GM23338 (cell line): ENCODE measurements at regions not wholly inside any gene's neighbourhood (a gene's known extent, or its start where the extent isn't known, plus 50 kb on each side); places are given as distances from the start of the nearest gene placed in this dataset.

Experiments
- ATAC-seq: fragments of 200-7000 bp; cut with Tn5 transposase; 3 replicates; pipeline ENCODE4 v1.9.1; 2020
- DNase-seq: peaks from one replicate; pipeline ENCODE4 v3.0.0-alpha.2; 2015; ENCODE audit warnings: low spot score
- H2AFZ ChIP-seq: fragments of 200-600 bp; sonication (generic); 2 replicates; pipeline ENCODE4 v1.8.0; 2016; ENCODE audit warnings: antibody characterized with exemption, mild to moderate bottlenecking, moderate library complexity
- H3F3A ChIP-seq: fragments of 200-600 bp; sonication (generic); replicated peaks from 2 replicates; pipeline ENCODE4 v1.8.0; 2017; ENCODE audit warnings: antibody characterized with exemption, mixed run types, low read depth
- H3K27ac ChIP-seq: fragments of 200-600 bp; sonication (generic); 2 replicates; pipeline ENCODE4 v1.6.1; 2016; ENCODE audit warnings: low read depth
- H3K27me3 ChIP-seq: fragments of 200-600 bp; sonication (generic); 2 replicates; pipeline ENCODE4 v1.8.0; 2016; ENCODE audit warnings: mild to moderate bottlenecking, mixed run types, moderate library complexity; ENCODE audit not compliant: insufficient read depth
- H3K36me3 ChIP-seq: fragments of 200-600 bp; sonication (generic); 2 replicates; pipeline ENCODE4 v1.8.0; 2016; ENCODE audit warnings: mild to moderate bottlenecking; ENCODE audit not compliant: insufficient read depth
- H3K4me1 ChIP-seq: fragments of 200-600 bp; sonication (generic); 2 replicates; pipeline ENCODE4 v1.8.0; 2016; ENCODE audit warnings: mild to moderate bottlenecking, moderate library complexity; ENCODE audit not compliant: insufficient read depth
- H3K4me2 ChIP-seq: fragments of 200-600 bp; sonication (generic); 2 replicates; pipeline ENCODE4 v1.7.1; 2017; ENCODE audit warnings: mixed run types
- H3K4me3 ChIP-seq: fragments of 200-600 bp; sonication (generic); 2 replicates; pipeline ENCODE4 v1.6.1; 2016; ENCODE audit warnings: mixed run types
- H3K79me2 ChIP-seq: fragments of 200-600 bp; sonication (generic); replicated peaks from 2 replicates; pipeline ENCODE4 v1.8.0; 2017; ENCODE audit warnings: mild to moderate bottlenecking; ENCODE audit not compliant: insufficient read depth
- H3K9me2 ChIP-seq: fragments of 200-600 bp; sonication (generic); 2 replicates; pipeline ENCODE4 v1.8.0; 2017; ENCODE audit not compliant: insufficient read depth
- H4K20me1 ChIP-seq: fragments of 200-600 bp; sonication (generic); replicated peaks from 2 replicates; pipeline ENCODE4 v1.8.0; 2017; ENCODE audit warnings: mild to moderate bottlenecking; ENCODE audit not compliant: insufficient read depth
- H3K27ac Mint-ChIP-seq: 2 replicates; pipeline ENCODE4 v1.8.0; 2020; ENCODE audit warnings: inconsistent platforms, mild to moderate bottlenecking, moderate library complexity, mixed read lengths
- H3K27me3 Mint-ChIP-seq: 3 replicates; pipeline ENCODE4 v1.8.0; 2022; ENCODE audit warnings: low read depth, mild to moderate bottlenecking, moderate library complexity, mixed read lengths, inconsistent platforms; ENCODE audit not compliant: insufficient read depth, poor library complexity
- H3K36me3 Mint-ChIP-seq: 3 replicates; pipeline ENCODE4 v1.8.0; 2021; ENCODE audit warnings: low read depth, mild to moderate bottlenecking, inconsistent platforms, moderate library complexity, mixed read lengths
- H3K4me1 Mint-ChIP-seq: 3 replicates; pipeline ENCODE4 v1.8.0; 2020; ENCODE audit warnings: mild to moderate bottlenecking, inconsistent platforms, mixed read lengths
- H3K4me3 Mint-ChIP-seq: 3 replicates; pipeline ENCODE4 v1.8.0; 2021; ENCODE audit warnings: moderate library complexity, mild to moderate bottlenecking, inconsistent platforms, mixed read lengths
- H3K9me3 Mint-ChIP-seq: 3 replicates; pipeline ENCODE4 v1.8.0; 2020; ENCODE audit warnings: moderate library complexity, mild to moderate bottlenecking, inconsistent platforms, mixed read lengths
- CREB1 ChIP-seq: fragments of 250-450 bp; sonication (Bioruptor Pico); IDR thresholded peaks from 2 replicates; pipeline ENCODE4 v1.5.0; 2020; ENCODE audit warnings: low read depth, mild to moderate bottlenecking, moderate library complexity
- CTCF ChIP-seq, 2 experiments: fragments of 200-600 bp in 1 of 2; sonication (generic) in 1 of 2; conservative IDR thresholded peaks; 2 replicates each; pipeline versions ENCODE4 v1.5.1 to v1.6.1; 2016 to 2017; ENCODE audit warnings: antibody characterized with exemption in 2 of 2, low read depth in 2 of 2, mild to moderate bottlenecking in 2 of 2, moderate library complexity in 1 of 2
- EZH2 ChIP-seq: fragments of 200-600 bp; sonication (generic); IDR thresholded peaks from one replicate; pipeline ENCODE4 v1.8.0; 2017; ENCODE audit warnings: antibody characterized with exemption, mild to moderate bottlenecking, low read depth; ENCODE audit not compliant: unreplicated experiment
- EZH2phosphoT487 ChIP-seq: fragments of 200-600 bp; sonication (generic); IDR thresholded peaks from one replicate; pipeline ENCODE4 v1.8.1; 2018; ENCODE audit warnings: antibody characterized with exemption; ENCODE audit not compliant: unreplicated experiment
- JUNB ChIP-seq: IDR thresholded peaks from one replicate; pipeline ENCODE4 v1.6.1; 2016; ENCODE audit warnings: antibody characterized with exemption; ENCODE audit not compliant: unreplicated experiment
- NANOG ChIP-seq: IDR thresholded peaks from 2 replicates; pipeline ENCODE4 v1.6.1; 2016; ENCODE audit warnings: antibody characterized with exemption, borderline replicate concordance
- POLR2AphosphoS5 ChIP-seq: IDR thresholded peaks from 2 replicates; pipeline ENCODE4 v1.6.1; 2016; ENCODE audit warnings: antibody characterized with exemption, low read depth
- STAT1 ChIP-seq: IDR thresholded peaks from one replicate; pipeline ENCODE4 v1.6.1; 2016; ENCODE audit warnings: antibody characterized with exemption; ENCODE audit not compliant: unreplicated experiment
- ZNF114 ChIP-seq: fragments of 250-450 bp; sonication (Bioruptor Pico); IDR thresholded peaks from 2 replicates; pipeline ENCODE4 v1.5.0; 2020; ENCODE audit warnings: mild to moderate bottlenecking, moderate library complexity
- ZNF331 ChIP-seq: fragments of 250-450 bp; sonication (Bioruptor Pico); IDR thresholded peaks from 2 replicates; pipeline ENCODE4 v1.5.0; 2020; ENCODE audit warnings: low read depth, mild to moderate bottlenecking, moderate library complexity
- TF ChIP-seq, protein P1 (sequence below): IDR thresholded peaks from 2 replicates; pipeline ENCODE4 v1.6.1; 2016; ENCODE audit warnings: antibody characterized with exemption
- TF ChIP-seq, protein P2 (sequence below): fragments of 250-450 bp; sonication (Bioruptor Pico); IDR thresholded peaks from 2 replicates; pipeline ENCODE4 v1.5.0; 2020; ENCODE audit warnings: mild to moderate bottlenecking, moderate library complexity

DNA sequence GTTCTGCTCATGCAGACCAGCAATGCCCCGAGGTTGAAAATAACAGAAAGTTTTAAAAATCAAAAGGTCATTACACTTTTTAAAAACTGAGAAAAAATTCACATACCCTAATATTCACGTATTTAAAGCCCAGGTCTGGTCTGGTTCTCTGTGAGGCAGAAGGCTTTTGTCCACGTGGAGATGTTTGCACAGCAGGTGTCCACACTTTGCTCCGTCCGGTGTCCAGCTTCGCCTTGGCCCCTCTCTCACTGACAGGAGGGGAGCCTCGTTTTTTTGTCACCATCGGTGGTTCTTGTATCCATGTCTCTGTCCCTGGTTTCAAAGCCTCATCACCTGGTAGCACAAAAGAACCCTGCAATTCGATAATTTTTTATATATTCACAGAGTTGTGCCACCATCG, 434.6 kb upstream of the FRG1 start:
- no peak overlapping the region for H3K27ac Mint-ChIP-seq
- no peak for ATAC-seq
- H3K4me3 ChIP-seq, result no peak overlapping the region
- H3F3A ChIP-seq, result no peaks in the 10 kb centered on the region
- H3K9me3 Mint-ChIP-seq, result peaks cover 55% of the 10 kb centered on the region
- no peaks in the 10 kb centered on the region for H4K20me1 ChIP-seq
- no peak overlapping the region for H3K27ac ChIP-seq
- H3K4me3 Mint-ChIP-seq, result no peak overlapping the region
- H3K9me2 ChIP-seq, result no peaks in the 10 kb centered on the region
- no peaks in the 10 kb centered on the region for H3K4me1 Mint-ChIP-seq
- H3K79me2 ChIP-seq, result no peaks in the 10 kb centered on the region
- no peak overlapping the region for H2AFZ ChIP-seq
- peaks cover 8% of the 10 kb centered on the region for H3K36me3 Mint-ChIP-seq
- TF ChIP-seq EZH2phosphoT487 (no peak), CREB1 (CRISPR knock-in tag) (no peak), EZH2 (no peak)
- peaks cover 2% of the 10 kb centered on the region for H3K27me3 Mint-ChIP-seq
- H3K4me2 ChIP-seq, result no peak overlapping the region
- no peaks in the 10 kb centered on the region for H3K4me1 ChIP-seq
- H3K27me3 ChIP-seq, result no peaks in the 10 kb centered on the region
- no peaks in the 10 kb centered on the region for H3K36me3 ChIP-seq
- no peak for DNase-seq

GRCh38 chr4:189507060-189507459, 433.6 kb upstream of the FRG1 start:
- no peaks in the 10 kb centered on the region for H3K4me1 ChIP-seq
- H3K4me2 ChIP-seq, result no peak overlapping the region
- no peaks in the 10 kb centered on the region for H3K36me3 ChIP-seq
- H3K4me1 Mint-ChIP-seq, result no peaks in the 10 kb centered on the region
- H4K20me1 ChIP-seq, result no peaks in the 10 kb centered on the region
- H3K36me3 Mint-ChIP-seq, result peaks cover 8% of the 10 kb centered on the region
- H3K27ac ChIP-seq, result no peak overlapping the region
- peaks cover 3% of the 10 kb centered on the region for H3K27me3 Mint-ChIP-seq
- peaks cover 58% of the 10 kb centered on the region for H3K9me3 Mint-ChIP-seq
- H3F3A ChIP-seq, result no peaks in the 10 kb centered on the region
- no peak overlapping the region for H3K4me3 Mint-ChIP-seq
- no peaks in the 10 kb centered on the region for H3K27me3 ChIP-seq
- no peaks in the 10 kb centered on the region for H3K9me2 ChIP-seq
- H2AFZ ChIP-seq, result no peak overlapping the region
- DNase-seq, result no peak
- no peak for ATAC-seq
- H3K27ac Mint-ChIP-seq, result no peak overlapping the region
- H3K4me3 ChIP-seq, result no peak overlapping the region
- H3K79me2 ChIP-seq, result no peaks in the 10 kb centered on the region
- no peak for TF ChIP-seq CTCF (conservative IDR thresholded peaks at IDR 0.05; ENCODE audit: low read depth in 2 of 2)
- no peak for TF ChIP-seq NANOG
- TF ChIP-seq ZNF114 (CRISPR knock-in tag), result no peak
- TF ChIP-seq JUNB, result no peak
- TF ChIP-seq, protein P1, sequence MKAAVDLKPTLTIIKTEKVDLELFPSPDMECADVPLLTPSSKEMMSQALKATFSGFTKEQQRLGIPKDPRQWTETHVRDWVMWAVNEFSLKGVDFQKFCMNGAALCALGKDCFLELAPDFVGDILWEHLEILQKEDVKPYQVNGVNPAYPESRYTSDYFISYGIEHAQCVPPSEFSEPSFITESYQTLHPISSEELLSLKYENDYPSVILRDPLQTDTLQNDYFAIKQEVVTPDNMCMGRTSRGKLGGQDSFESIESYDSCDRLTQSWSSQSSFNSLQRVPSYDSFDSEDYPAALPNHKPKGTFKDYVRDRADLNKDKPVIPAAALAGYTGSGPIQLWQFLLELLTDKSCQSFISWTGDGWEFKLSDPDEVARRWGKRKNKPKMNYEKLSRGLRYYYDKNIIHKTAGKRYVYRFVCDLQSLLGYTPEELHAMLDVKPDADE, result no peak
- TF ChIP-seq EZH2phosphoT487, result no peak
- TF ChIP-seq POLR2AphosphoS5, result no peak
- TF ChIP-seq CREB1 (CRISPR knock-in tag), result no peak
- TF ChIP-seq ZNF331, result no peak
- no peak for TF ChIP-seq STAT1
- TF ChIP-seq, protein P2, sequence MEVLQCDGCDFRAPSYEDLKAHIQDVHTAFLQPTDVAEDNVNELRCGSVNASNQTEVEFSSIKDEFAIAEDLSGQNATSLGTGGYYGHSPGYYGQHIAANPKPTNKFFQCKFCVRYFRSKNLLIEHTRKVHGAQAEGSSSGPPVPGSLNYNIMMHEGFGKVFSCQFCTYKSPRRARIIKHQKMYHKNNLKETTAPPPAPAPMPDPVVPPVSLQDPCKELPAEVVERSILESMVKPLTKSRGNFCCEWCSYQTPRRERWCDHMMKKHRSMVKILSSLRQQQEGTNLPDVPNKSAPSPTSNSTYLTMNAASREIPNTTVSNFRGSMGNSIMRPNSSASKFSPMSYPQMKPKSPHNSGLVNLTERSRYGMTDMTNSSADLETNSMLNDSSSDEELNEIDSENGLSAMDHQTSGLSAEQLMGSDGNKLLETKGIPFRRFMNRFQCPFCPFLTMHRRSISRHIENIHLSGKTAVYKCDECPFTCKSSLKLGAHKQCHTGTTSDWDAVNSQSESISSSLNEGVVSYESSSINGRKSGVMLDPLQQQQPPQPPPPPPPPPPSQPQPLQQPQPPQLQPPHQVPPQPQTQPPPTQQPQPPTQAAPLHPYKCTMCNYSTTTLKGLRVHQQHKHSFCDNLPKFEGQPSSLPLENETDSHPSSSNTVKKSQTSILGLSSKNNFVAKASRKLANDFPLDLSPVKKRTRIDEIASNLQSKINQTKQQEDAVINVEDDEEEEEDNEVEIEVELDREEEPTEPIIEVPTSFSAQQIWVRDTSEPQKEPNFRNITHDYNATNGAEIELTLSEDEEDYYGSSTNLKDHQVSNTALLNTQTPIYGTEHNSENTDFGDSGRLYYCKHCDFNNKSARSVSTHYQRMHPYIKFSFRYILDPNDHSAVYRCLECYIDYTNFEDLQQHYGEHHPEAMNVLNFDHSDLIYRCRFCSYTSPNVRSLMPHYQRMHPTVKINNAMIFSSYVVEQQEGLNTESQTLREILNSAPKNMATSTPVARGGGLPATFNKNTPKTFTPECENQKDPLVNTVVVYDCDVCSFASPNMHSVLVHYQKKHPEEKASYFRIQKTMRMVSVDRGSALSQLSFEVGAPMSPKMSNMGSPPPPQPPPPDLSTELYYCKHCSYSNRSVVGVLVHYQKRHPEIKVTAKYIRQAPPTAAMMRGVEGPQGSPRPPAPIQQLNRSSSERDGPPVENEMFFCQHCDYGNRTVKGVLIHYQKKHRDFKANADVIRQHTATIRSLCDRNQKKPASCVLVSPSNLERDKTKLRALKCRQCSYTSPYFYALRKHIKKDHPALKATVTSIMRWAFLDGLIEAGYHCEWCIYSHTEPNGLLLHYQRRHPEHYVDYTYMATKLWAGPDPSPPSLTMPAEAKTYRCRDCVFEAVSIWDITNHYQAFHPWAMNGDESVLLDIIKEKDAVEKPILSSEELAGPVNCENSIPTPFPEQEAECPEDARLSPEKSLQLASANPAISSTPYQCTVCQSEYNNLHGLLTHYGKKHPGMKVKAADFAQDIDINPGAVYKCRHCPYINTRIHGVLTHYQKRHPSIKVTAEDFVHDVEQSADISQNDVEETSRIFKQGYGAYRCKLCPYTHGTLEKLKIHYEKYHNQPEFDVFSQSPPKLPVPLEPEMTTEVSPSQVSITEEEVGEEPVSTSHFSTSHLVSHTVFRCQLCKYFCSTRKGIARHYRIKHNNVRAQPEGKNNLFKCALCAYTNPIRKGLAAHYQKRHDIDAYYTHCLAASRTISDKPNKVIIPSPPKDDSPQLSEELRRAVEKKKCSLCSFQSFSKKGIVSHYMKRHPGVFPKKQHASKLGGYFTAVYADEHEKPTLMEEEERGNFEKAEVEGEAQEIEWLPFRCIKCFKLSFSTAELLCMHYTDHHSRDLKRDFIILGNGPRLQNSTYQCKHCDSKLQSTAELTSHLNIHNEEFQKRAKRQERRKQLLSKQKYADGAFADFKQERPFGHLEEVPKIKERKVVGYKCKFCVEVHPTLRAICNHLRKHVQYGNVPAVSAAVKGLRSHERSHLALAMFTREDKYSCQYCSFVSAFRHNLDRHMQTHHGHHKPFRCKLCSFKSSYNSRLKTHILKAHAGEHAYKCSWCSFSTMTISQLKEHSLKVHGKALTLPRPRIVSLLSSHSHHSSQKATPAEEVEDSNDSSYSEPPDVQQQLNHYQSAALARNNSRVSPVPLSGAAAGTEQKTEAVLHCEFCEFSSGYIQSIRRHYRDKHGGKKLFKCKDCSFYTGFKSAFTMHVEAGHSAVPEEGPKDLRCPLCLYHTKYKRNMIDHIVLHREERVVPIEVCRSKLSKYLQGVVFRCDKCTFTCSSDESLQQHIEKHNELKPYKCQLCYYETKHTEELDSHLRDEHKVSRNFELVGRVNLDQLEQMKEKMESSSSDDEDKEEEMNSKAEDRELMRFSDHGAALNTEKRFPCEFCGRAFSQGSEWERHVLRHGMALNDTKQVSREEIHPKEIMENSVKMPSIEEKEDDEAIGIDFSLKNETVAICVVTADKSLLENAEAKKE (CRISPR knock-in tag), result no peak
